ENCODE measurements at regions not wholly inside any gene's neighbourhood (a gene's known extent, or its start where the extent isn't known, plus 50 kb on each side); places are given as distances from the start of the nearest gene placed in this dataset.

- no peak for TF ChIP-seq POLR2AphosphoS5 (IDR thresholded peaks at IDR 0.05; ENCODE audit: borderline replicate concordance, low read depth, low read length)
- TF ChIP-seq EZH2 (IDR thresholded peaks at IDR 0.05): no peak
- no peak for TF ChIP-seq FOXP2 (optimal IDR thresholded peaks at IDR 0.05; ENCODE audit: control extremely low read depth, extremely low read length, insufficient read depth)
These were observed 54.1 kb downstream of the ZNF608 start for GRCh38 chr5:124692324-124692723.
